HCT116 (cell line): ENCODE measurements at regions not wholly inside any gene's neighbourhood (a gene's known extent, or its start where the extent isn't known, plus 50 kb on each side); places are given as distances from the start of the nearest gene placed in this dataset.

Source experiments
- ATAC-seq: fragments of 200-7000 bp; cut with Tn5 transposase; 2 replicates; pipeline ENCODE4 v1.9.1; 2020; ENCODE audit warnings: mild to moderate bottlenecking, moderate library complexity
- BruUV-seq: library from RNA; stranded (reverse); fragments of 400-500 nt; replicated peaks from 2 replicates; lab custom pipeline; 2021; lab: Mats Ljungman, UMichigan
- CTCF ChIA-PET: fragments of 300-600 bp; sonication (Branson Sonifier 250); formaldehyde crosslinking; loops from one replicate; lab custom pipeline; 2021; ENCODE audit warnings: antibody characterized with exemption; lab: Charles Lee
- POLR2A ChIA-PET: fragments of 300-600, 350-600 bp; sonication (Branson Sonifier 250); formaldehyde crosslinking; loops from one replicate; lab custom pipeline; 2021; ENCODE audit warnings: antibody characterized with exemption; lab: Charles Lee
- RAD21 ChIA-PET, 2 experiments: fragments of 300-600 bp; sonication (Branson Sonifier 250); formaldehyde crosslinking; loops; one replicate each; lab custom pipeline; 2023; ENCODE audit warnings: low total read pairs in 2 of 2; ENCODE audit not compliant: uncharacterized antibody in 2 of 2, unreplicated experiment in 2 of 2, low non-redundant PET in 1 of 2; lab: Charles Lee
- DNase-seq: peaks from one replicate; pipeline ENCODE4 v3.0.0-alpha.2; 2010; ENCODE audit warnings: low read depth, low spot score
- H2AFZ ChIP-seq: fragments of 200-600 bp; shearing (Covaris generic), sonication (generic); 2 replicates; pipeline ENCODE4 v1.6.1; 2017; ENCODE audit warnings: low read depth, mixed run types, mixed read lengths, antibody characterized with exemption, low read length; ENCODE audit not compliant: poor library complexity, severe bottlenecking
- H3K27ac ChIP-seq: 2 replicates; pipeline ENCODE4 v1.5.1; 2012; ENCODE audit warnings: low read depth, low read length
- H3K27me3 ChIP-seq: fragments of 200-600 bp; sonication (generic); 2 replicates; pipeline ENCODE4 v1.6.1; 2016; ENCODE audit warnings: mixed run types, low read length, mixed read lengths; ENCODE audit not compliant: insufficient read depth
- H3K36me3 ChIP-seq, 2 experiments: fragments of 200-500 bp in 1 of 2; fragments of 200-600 bp in 1 of 2; sonication (Bioruptor generic) in 1 of 2; sonication (generic) in 1 of 2; 2 replicates each; pipeline versions ENCODE4 v1.5.1 to v1.6.1; 2014 to 2016; ENCODE audit warnings: low read length in 2 of 2, inconsistent platforms in 1 of 2, mixed read lengths in 1 of 2, mixed run types in 1 of 2; ENCODE audit not compliant: insufficient read depth in 2 of 2, control insufficient read depth in 1 of 2
- H3K4me1 ChIP-seq, 2 experiments: fragments of 200-600 bp in 1 of 2; sonication (generic) in 1 of 2; 2 replicates each; pipeline versions ENCODE4 v1.5.1 to v1.6.1; 2012 to 2017; ENCODE audit warnings: low read length in 2 of 2, inconsistent platforms in 1 of 2, mild to moderate bottlenecking in 1 of 2, mixed read lengths in 1 of 2, mixed run types in 1 of 2, moderate library complexity in 1 of 2; ENCODE audit not compliant: insufficient read depth in 2 of 2, control insufficient read depth in 1 of 2
- H3K4me2 ChIP-seq: fragments of 200-600 bp; sonication (generic); 2 replicates; pipeline ENCODE4 v1.6.1; 2017; ENCODE audit warnings: mixed run types, low read length, mixed read lengths
- H3K4me3 ChIP-seq, 2 experiments: fragments of 200-600 bp in 1 of 2; sonication (generic) in 1 of 2; replicated peaks in 1 of 2; 2 replicates each; pipeline ENCODE4 v1.5.1; 2011 to 2016; ENCODE audit warnings: low read length in 2 of 2, control low read depth in 1 of 2, low read depth in 1 of 2, mild to moderate bottlenecking in 1 of 2, mixed read lengths in 1 of 2, mixed run types in 1 of 2
- H3K79me2 ChIP-seq: fragments of 200-600 bp; sonication (generic); 2 replicates; pipeline ENCODE4 v1.6.1; 2017; ENCODE audit warnings: mild to moderate bottlenecking, mixed run types, low read length, moderate library complexity, mixed read lengths; ENCODE audit not compliant: insufficient read depth
- H3K9ac ChIP-seq: fragments of 200-600 bp; sonication (generic); 2 replicates; pipeline ENCODE4 v1.6.1; 2016; ENCODE audit warnings: low read length, mixed read lengths
- H3K9me2 ChIP-seq: fragments of 200-600 bp; sonication (generic), shearing (Covaris generic); 2 replicates; pipeline ENCODE4 v1.6.1; 2017; ENCODE audit warnings: mixed run types, mild to moderate bottlenecking, moderate library complexity; ENCODE audit not compliant: insufficient read depth
- H3K9me3 ChIP-seq, 2 experiments: fragments of 200-500 bp in 1 of 2; fragments of 200-600 bp in 1 of 2; sonication (Bioruptor generic) in 1 of 2; sonication (generic) in 1 of 2; 2 replicates each; pipeline ENCODE4 v1.6.1; 2014 to 2017; ENCODE audit warnings: low read length in 2 of 2, mixed read lengths in 2 of 2, inconsistent platforms in 1 of 2, low read depth in 1 of 2, mild to moderate bottlenecking in 1 of 2, mixed run types in 1 of 2, moderate library complexity in 1 of 2; ENCODE audit not compliant: control insufficient read depth in 1 of 2, insufficient read depth in 1 of 2
- H4K20me1 ChIP-seq: fragments of 200-600 bp; sonication (generic), shearing (Covaris generic); 2 replicates; pipeline ENCODE4 v1.6.1; 2017; ENCODE audit warnings: mixed run types, mild to moderate bottlenecking, moderate library complexity; ENCODE audit not compliant: insufficient read depth
- CBX3 ChIP-seq: IDR thresholded peaks from 2 replicates; pipeline ENCODE4 v1.6.1; 2012; ENCODE audit warnings: low read depth
- EGR1 ChIP-seq: IDR thresholded peaks from 2 replicates; pipeline ENCODE4 v1.6.1; 2012; ENCODE audit warnings: low read depth
- POLR2A ChIP-seq: IDR thresholded peaks from 2 replicates; pipeline ENCODE4 v1.7.0; 2011; ENCODE audit warnings: borderline replicate concordance; ENCODE audit not compliant: insufficient read depth, insufficient read length; ENCODE audit errors: extremely low read depth
- ZNF274 ChIP-seq: fragments of 200-500 bp; sonication (Bioruptor generic); IDR thresholded peaks from 2 replicates; pipeline ENCODE4 v1.6.1; 2014; ENCODE audit warnings: mild to moderate bottlenecking, low read depth, low read length, inconsistent platforms
- intact Hi-C: fragments of 100-400 bp; cut with micrococcal nuclease; formaldehyde crosslinking; loops from 2 replicates; pipeline ENCODE4 v1.10.0; 2022
- TF ChIP-seq, protein P1 (sequence below): IDR thresholded peaks from 2 replicates; pipeline ENCODE4 v1.6.1; 2012

DNA sequence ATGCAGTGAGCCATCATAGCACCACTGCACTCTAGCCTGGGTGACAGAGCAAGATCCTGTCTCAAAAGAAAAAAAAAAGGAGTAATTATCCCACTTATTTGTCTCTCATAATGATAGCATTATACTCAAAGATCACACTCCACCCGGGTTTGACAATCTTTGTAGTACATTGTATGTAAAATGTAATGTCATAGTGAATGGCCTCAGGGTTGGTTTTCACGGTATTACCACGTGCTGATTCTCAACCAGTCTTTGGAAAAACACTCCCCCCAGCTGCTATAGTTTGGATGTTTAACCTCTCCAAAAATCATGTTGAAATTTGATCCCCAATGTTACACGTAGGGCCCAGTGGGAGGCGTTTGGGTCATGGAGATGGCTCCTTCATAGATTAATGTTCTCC, 402.4 kb upstream of the GRAMD2B start:
- intact Hi-C loops = no loop called here
- TF ChIP-seq POLR2A = no peak
- TF ChIP-seq ZNF274 = no peak
- Histone ChIP-seq H3K79me2 (no peaks in the 10 kb centered on the region), H2AFZ (no peak overlapping the region), H3K4me3 (no peak overlapping the region), H3K27me3 (no peaks in the 10 kb centered on the region), H3K36me3 (no peaks in the 10 kb centered on the region), H3K9ac (no peak overlapping the region), H3K4me2 (no peak overlapping the region), H3K27ac (no peak overlapping the region), H3K4me1 (no peaks in the 10 kb centered on the region), H3K9me3 (no peaks in the 10 kb centered on the region), H3K9me2 (no peaks in the 10 kb centered on the region), H4K20me1 (no peaks in the 10 kb centered on the region)
- ChIA-PET RAD21 (no interaction called here), CTCF (no interaction called here), POLR2A (no interaction called here)
- ATAC-seq (no peak), DNase-seq (no peak)
- BruUV-seq = no TSS peak

DNA sequence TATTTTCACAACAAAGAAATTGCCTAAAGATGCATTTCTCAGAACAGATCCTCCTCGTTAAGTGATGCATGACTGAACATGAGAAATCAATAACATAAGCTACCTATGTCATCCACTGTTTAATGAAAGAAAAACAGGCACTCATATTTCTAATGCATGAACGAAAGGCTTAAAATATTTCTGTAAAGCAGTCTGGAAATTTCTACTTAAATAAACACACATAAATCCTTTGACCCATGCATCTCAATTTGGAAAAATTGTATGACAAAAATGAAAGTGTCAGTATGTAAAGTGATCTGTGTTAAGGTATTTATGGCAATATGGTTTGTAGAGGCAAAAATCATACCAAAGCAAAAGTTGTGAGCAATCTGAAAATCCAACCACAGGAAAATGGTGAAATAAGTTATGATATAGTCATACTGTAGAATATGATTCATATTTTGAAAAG, 399.2 kb upstream of the GRAMD2B start:
- Histone ChIP-seq H3K36me3 (no peaks in the 10 kb centered on the region), H2AFZ (no peak overlapping the region), H3K4me3 (no peak overlapping the region), H3K4me1 (no peaks in the 10 kb centered on the region), H3K9ac (no peak overlapping the region), H3K9me3 (no peaks in the 10 kb centered on the region), H3K27ac (no peak overlapping the region), H4K20me1 (no peaks in the 10 kb centered on the region), H3K9me2 (no peaks in the 10 kb centered on the region), H3K4me2 (no peak overlapping the region), H3K27me3 (no peaks in the 10 kb centered on the region), H3K79me2 (no peaks in the 10 kb centered on the region)
- TF ChIP-seq, protein P1, sequence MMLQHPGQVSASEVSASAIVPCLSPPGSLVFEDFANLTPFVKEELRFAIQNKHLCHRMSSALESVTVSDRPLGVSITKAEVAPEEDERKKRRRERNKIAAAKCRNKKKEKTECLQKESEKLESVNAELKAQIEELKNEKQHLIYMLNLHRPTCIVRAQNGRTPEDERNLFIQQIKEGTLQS = no peak
- TF ChIP-seq CBX3 (no peak), EGR1 (no peak)
- no peak for DNase-seq
- intact Hi-C loops = no loop called here
- ChIA-PET RAD21 (no interaction called here), POLR2A (no interaction called here), CTCF (no interaction called here)
- ATAC-seq = no peak
- BruUV-seq = no TSS peak
